Ovary (tissue), 7 donors: ENCODE measurements at regions not wholly inside any gene's neighbourhood (a gene's known extent, or its start where the extent isn't known, plus 50 kb on each side); places are given as distances from the start of the nearest gene placed in this dataset.

ENCODE experiments used
- DNase-seq, 5 donors: peaks; one replicate each; pipeline ENCODE4 v3.0.0-alpha.2; 2019 to 2020
- H3K27ac ChIP-seq, 2 donors: fragments of 200-600 bp; one replicate each; pipeline versions ENCODE4 v1.5.1 to v1.8.0; 2019 to 2022
- H3K27me3 ChIP-seq: fragments of 200-600 bp; one replicate; pipeline ENCODE4 v1.8.0; 2022
- H3K36me3 ChIP-seq: fragments of 200-600 bp; sonication (generic); one replicate; pipeline ENCODE4 v1.5.1; 2019
- H3K4me1 ChIP-seq: one replicate; pipeline ENCODE4 v1.8.1; 2013; ENCODE audit warnings: mild to moderate bottlenecking, moderate library complexity; ENCODE audit not compliant: insufficient read depth
- H3K4me3 ChIP-seq: fragments of 200-600 bp; sonication (generic); one replicate; pipeline ENCODE4 v1.5.1; 2017
- H3K9me3 ChIP-seq, 2 donors: fragments of 200-600 bp in 1 of 2; sonication (generic) in 1 of 2; one replicate each; pipeline versions ENCODE4 v1.5.1 to v1.8.1; 2013 to 2019; ENCODE audit warnings: mild to moderate bottlenecking in 1 of 2, moderate library complexity in 1 of 2
- EP300 ChIP-seq: sonication (generic); formaldehyde crosslinking; IDR thresholded peaks from one replicate; pipeline ENCODE4 v1.6.1; 2017; ENCODE audit warnings: antibody characterized with exemption
- POLR2A ChIP-seq: fragments of 450-650 bp; IDR thresholded peaks from one replicate; pipeline ENCODE4 v1.6.1; 2017; ENCODE audit warnings: antibody characterized with exemption, mild to moderate bottlenecking, moderate library complexity
- WGBS, 3 donors: extraction: QIAGEN DNeasy Blood & Tissue Kit in 1 of 3; methylation state at CpG; one replicate each; pipeline versions ENCODE4 v1.1.5 to v1.1.7; 2013 to 2017; 5-methylcytosine and 5-hydroxymethylcytosine counted together
- intact Hi-C, 4 donors: fragments of 100-400 bp; cut with DNase I; formaldehyde crosslinking; loops; one replicate each; pipeline versions ENCODE4 v1.11.0 to v1.15.1; 2022 to 2023
- TF ChIP-seq, protein P1 (sequence below), 3 donors: fragments of 450-650 bp in 2 of 3; fragments of 200-600 bp in 1 of 3; IDR thresholded peaks; one replicate each; pipeline versions ENCODE4 v1.5.1 to v1.8.0; 2016 to 2022; ENCODE audit warnings: antibody characterized with exemption in 3 of 3, mild to moderate bottlenecking in 1 of 3
- donor health status: DM: no; HTN: no; CAD: no; lungs with moderate emphysema.
- donor health status: DM: no; HTN: no; CAD: no.
- donor health status: Bipolar disorder and iron deficiency.
- donor health status: DM: no; HTN: no; CAD: no.
- donor health status: DM: yes; HTN: yes; CAD: no.

DNA sequence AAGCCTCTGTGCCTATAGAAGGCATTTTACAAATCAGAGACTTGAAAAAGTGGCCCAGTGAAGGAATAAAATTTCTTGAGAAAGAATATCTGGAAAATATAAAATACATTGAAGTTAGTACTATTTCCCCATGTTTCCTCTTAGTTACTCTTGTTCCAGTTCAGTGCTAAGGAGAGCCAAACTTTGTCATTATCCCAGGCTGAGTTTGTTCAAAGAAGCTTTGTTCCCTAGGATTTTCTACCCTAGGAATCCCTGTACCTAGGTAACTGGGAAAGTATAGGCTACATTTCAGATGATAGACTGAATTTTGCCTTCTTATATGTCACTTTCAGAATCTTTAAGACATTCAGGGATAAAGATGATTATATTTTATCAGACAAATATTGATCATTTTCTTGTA is 1395.7 kb upstream of the MAP3K7 start:
- H3K9me3 ChIP-seq, result no peaks in the 10 kb centered on the region
- no peaks in the 10 kb centered on the region for H3K36me3 ChIP-seq
- no peak overlapping the region for H3K4me3 ChIP-seq
- intact Hi-C loops, result no loop called here
- TF ChIP-seq, protein P1, sequence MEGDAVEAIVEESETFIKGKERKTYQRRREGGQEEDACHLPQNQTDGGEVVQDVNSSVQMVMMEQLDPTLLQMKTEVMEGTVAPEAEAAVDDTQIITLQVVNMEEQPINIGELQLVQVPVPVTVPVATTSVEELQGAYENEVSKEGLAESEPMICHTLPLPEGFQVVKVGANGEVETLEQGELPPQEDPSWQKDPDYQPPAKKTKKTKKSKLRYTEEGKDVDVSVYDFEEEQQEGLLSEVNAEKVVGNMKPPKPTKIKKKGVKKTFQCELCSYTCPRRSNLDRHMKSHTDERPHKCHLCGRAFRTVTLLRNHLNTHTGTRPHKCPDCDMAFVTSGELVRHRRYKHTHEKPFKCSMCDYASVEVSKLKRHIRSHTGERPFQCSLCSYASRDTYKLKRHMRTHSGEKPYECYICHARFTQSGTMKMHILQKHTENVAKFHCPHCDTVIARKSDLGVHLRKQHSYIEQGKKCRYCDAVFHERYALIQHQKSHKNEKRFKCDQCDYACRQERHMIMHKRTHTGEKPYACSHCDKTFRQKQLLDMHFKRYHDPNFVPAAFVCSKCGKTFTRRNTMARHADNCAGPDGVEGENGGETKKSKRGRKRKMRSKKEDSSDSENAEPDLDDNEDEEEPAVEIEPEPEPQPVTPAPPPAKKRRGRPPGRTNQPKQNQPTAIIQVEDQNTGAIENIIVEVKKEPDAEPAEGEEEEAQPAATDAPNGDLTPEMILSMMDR (IDR thresholded peaks at IDR 0.05), result no peak
- no peak for TF ChIP-seq POLR2A
- TF ChIP-seq EP300, result no peak
- no peak overlapping the region for H3K27ac ChIP-seq
- no peak for DNase-seq
- H3K27me3 ChIP-seq, result no peaks in the 10 kb centered on the region
- no peaks in the 10 kb centered on the region for H3K4me1 ChIP-seq

GRCh38 chr6:91976797-91977196 is 1389.9 kb upstream of the MAP3K7 start:
- Histone ChIP-seq H3K27me3 (no peaks in the 10 kb centered on the region), H3K36me3 (no peaks in the 10 kb centered on the region), H3K4me3 (no peak overlapping the region), H3K9me3 (no peaks in the 10 kb centered on the region), H3K27ac (no peak overlapping the region), H3K4me1 (no peaks in the 10 kb centered on the region)
- intact Hi-C loops, result no loop called here
- 74 to 89% (median 81%) methylated on average over 1 of the region's 1 CpG for WGBS, 3 donors
- TF ChIP-seq POLR2A (no peak), EP300 (no peak)
- TF ChIP-seq, protein P1 (IDR thresholded peaks at IDR 0.05), result no peak
- no peak for DNase-seq

DNA sequence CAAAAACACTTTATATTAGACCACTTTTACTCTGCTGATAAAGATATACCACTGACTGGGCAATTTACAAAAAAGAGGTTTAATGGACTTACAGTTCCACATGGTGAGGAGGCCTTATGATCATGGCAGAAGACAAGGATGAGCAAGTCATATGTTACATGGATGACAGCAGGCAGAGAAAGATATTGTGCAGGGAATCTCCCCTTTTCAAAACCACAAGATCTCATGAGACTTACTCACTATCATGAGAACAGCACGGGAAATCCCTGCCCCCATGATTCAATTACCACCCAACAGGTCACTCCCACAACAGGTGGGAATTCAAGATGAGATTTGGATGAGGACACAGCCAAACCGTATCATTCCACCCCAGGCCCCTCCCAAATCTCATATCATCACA is 1383.8 kb upstream of the MAP3K7 start:
- H3K36me3 ChIP-seq, result no peaks in the 10 kb centered on the region
- intact Hi-C loops, result no loop called here
- no peak overlapping the region for H3K27ac ChIP-seq
- no peaks in the 10 kb centered on the region for H3K27me3 ChIP-seq
- no peaks in the 10 kb centered on the region for H3K9me3 ChIP-seq
- H3K4me1 ChIP-seq, result no peaks in the 10 kb centered on the region
- 77 to 85% (median 79%) methylated on average over 2 of the region's 2 CpGs for WGBS, 3 donors
- no peak overlapping the region for H3K4me3 ChIP-seq
- DNase-seq, result no peak
- TF ChIP-seq EP300 (no peak), POLR2A (no peak)
- TF ChIP-seq, protein P1 (IDR thresholded peaks at IDR 0.05), result no peak

DNA sequence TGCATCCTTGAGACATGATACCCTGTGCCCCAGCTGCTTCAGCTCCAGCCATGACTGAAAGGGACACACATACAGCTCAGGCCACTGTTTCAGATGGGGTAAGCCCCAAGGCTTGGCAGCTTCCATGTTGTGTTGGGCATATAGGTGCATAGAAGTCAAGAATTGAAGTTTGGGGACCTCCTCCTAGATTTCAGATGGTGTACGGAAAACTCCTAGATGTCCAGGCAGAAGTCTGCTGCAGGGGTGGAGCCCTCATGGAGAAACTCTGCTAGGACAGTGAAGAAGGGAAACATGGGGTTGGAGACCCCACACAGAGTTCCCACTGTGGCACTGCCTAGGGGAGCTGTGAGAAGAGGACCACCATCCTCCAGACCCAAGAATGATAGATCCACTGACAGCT is 1379.0 kb upstream of the MAP3K7 start:
- intact Hi-C loops, result no loop called here
- WGBS, 3 donors, result 89 to 100% (median 98%) methylated on average over 1 of the region's 1 CpG
- no peak for DNase-seq
- Histone ChIP-seq H3K27me3 (no peaks in the 10 kb centered on the region), H3K9me3 (no peaks in the 10 kb centered on the region), H3K4me1 (no peaks in the 10 kb centered on the region), H3K27ac (no peak overlapping the region), H3K36me3 (no peaks in the 10 kb centered on the region), H3K4me3 (no peak overlapping the region)
- TF ChIP-seq, protein P1 (IDR thresholded peaks at IDR 0.05), result no peak
- TF ChIP-seq EP300 (no peak), POLR2A (no peak)

GRCh38 chr6:91961671-91962070 is 1374.8 kb upstream of the MAP3K7 start:
- no peak for TF ChIP-seq POLR2A
- no peak for TF ChIP-seq EP300
- TF ChIP-seq, protein P1 (IDR thresholded peaks at IDR 0.05), result no peak
- H3K4me3 ChIP-seq, result no peak overlapping the region
- no peaks in the 10 kb centered on the region for H3K36me3 ChIP-seq
- no peaks in the 10 kb centered on the region for H3K4me1 ChIP-seq
- no peak overlapping the region for H3K27ac ChIP-seq
- intact Hi-C loops, result no loop called here
- no peaks in the 10 kb centered on the region for H3K27me3 ChIP-seq
- H3K9me3 ChIP-seq, result no peaks in the 10 kb centered on the region
- WGBS, 3 donors, result 89 to 97% (median 97%) methylated on average over 2 of the region's 2 CpGs
- no peak for DNase-seq
